T-helper 1 cell (primary cell): ENCODE measurements at regions not wholly inside any gene's neighbourhood (a gene's known extent, or its start where the extent isn't known, plus 50 kb on each side); places are given as distances from the start of the nearest gene placed in this dataset.
"Not testable (repeated sequence)": the region's sequence is repeated elsewhere in the genome, so short reads cannot be mapped to it uniquely, and the experiment has no call there.

Experiments used
- DNase-seq, 5 donors: peaks; one replicate each; pipeline ENCODE4 v3.0.0-alpha.2; 2012 to 2020

DNA sequence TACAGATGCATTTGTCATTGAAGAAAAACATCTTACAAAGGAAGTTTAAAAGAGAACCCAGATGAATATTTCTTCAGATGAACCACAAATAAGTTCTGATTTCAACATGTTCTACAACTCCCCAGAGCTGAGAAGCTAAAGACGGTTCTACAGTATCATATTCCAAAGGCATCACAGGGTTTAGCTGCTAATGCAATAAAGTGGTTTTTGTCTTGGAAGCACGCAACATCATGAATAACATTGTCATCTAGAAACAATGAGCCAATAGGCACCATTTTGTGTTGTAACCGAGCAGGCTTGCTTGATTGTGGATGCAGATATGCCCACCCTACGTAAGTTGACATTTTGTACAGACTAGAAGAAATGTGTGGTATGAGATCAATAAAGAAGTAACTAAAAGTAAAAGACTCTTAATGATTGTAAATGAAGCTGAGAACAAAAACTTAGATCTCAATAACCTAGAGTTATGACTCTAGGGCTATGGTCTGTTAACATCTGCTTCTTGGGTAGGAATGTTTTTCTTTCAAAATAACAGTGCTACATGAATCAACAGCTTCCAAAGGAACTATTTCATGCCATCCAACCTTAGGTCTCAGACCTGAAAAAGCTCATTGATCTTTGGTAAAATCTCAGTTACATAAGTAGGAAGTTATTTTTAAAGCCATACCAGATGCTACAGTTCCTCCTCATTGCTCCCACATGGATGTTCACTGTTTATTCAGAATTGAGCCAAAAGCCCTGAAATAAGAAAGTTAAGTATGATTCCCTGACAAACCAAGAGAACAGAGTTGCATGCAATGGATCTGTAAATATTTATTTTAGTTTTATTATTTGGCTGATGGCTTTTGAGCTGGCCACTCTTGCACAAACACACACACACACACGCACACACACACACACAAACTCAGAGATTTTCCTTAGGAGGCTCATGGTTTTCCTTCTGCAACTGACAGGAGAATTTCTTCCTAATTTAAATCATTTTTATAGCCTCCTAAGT lies 118.7 kb upstream of the SLCO6A1 start:
- no peak for DNase-seq

DNA sequence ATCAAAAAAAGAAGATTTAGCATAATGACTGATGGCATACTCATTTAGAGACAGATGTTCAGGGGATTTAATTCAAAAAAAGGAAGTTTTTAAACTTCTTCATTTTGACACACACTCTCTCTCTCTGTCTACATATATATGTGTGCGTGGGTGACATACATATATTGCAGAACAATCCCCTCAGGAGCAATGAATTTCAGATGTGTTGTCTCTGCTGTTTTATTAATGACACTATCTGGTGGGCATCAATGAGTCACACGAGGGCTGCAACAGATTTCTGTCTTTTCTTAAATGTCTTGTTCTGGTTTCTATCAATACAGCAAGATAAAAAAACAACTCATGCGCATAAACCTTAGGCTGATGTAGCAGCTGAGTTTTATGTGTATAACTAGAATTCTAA lies 123.5 kb upstream of the SLCO6A1 start:
- DNase-seq, result no peak

DNA sequence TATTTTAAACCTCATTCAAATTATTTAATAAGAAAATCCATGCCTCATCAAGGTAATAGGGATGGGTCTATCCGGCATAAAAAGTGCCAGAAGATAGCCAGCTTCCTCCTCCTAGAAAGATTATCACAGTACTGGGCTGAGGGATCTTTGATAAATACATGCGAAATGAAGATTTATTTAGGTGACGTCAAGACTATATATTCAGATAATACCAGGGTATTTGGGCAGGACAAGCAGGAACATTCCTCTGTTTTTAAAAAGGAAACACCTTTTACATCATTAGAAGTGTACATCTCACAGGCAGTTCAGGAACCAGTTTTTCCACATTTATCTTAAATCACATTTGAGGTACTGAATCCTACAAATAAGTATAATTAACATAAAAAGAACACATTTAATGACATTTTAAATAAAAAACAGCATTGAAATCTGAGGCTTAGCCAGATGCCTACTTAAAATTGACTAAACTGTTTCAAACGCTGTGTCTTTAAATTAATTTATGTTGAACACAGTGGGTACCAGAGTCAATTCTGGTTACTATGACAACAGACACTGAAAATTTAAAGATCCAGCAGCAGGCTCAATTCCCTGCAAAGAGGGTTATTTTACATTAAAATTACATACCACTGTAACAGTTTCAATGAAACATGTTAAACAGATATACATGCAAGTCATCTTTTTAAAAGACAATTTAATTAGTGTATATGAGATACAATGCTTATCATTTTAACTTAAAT lies 124.7 kb upstream of the SLCO6A1 start:
- no peak for DNase-seq

DNA sequence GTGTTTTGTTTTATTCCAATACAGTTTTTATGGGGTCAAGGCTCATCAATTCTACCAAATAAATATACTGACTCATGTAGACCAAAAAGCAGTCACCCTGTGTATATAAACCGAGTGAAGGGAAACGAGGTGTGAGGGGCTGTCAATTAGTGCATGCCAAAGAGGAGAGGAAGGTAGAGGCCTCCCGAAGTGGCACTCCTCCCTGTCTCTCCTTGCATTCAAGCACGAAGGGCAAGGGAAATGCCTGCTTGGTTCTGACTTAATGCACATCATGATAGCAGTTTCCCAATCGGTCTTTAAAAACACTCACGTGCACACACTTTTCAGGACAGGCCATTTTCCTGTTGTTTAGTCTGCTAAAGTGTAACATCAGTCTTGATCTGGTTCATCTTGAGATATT lies 125.6 kb upstream of the SLCO6A1 start:
- no peak for DNase-seq

DNA sequence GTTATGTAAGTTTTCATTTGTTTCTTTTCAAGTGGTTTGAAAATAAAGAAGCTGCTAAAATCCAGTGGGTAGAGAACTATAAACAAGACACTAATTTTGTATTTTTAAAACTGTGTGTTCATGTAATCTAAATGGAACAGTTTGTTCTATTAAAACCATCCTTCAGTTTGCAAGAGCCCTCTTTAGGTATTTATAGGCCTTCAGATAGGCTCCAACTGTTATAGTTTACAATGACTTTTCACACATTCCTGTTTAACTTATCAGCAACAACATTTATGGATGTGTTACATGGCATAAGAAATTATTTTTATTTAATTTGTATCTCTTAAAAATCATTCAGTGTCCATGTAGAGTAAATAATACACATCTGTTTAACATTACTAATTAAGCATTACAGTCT lies 126.7 kb upstream of the SLCO6A1 start:
- DNase-seq, result no peak

DNA sequence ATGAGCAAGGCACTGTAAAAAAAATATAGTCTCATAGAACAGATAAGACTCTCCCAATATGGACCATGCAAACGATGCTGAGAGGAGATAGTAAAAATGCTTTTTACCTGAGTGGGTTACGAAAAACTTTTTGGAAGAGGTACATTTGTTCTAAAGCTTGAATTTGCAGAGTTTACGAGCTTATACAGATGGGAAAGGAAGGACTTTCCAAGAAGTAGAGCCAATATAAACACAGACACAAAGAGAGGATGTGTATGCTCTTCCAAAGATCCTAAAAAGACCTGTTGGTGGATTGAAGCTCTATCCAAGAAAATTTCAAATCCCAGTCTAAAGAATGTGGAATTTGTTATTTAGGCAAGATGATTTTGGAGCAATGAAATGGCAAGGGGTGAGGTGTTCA lies 127.1 kb upstream of the SLCO6A1 start:
- no peak for DNase-seq

DNA sequence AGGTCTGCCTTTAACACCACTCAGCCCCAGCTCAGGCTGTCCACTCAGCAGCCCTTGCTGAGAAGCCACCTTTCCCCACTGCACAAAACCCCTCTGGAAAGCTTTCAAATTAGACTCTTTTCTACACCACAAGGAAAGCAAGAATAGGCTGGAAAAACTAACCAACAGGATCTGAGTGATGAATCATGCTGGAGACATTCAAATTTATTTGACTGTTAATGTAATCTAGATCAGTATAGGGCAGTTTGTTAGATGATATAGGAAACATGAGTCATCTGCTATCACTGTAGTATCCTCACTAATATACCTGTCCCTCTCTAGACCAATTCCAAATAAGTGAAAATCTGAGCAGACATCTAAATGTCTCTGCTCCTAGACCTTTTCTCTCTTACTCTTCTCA lies 127.8 kb upstream of the PAM start:
- no peak for DNase-seq

DNA sequence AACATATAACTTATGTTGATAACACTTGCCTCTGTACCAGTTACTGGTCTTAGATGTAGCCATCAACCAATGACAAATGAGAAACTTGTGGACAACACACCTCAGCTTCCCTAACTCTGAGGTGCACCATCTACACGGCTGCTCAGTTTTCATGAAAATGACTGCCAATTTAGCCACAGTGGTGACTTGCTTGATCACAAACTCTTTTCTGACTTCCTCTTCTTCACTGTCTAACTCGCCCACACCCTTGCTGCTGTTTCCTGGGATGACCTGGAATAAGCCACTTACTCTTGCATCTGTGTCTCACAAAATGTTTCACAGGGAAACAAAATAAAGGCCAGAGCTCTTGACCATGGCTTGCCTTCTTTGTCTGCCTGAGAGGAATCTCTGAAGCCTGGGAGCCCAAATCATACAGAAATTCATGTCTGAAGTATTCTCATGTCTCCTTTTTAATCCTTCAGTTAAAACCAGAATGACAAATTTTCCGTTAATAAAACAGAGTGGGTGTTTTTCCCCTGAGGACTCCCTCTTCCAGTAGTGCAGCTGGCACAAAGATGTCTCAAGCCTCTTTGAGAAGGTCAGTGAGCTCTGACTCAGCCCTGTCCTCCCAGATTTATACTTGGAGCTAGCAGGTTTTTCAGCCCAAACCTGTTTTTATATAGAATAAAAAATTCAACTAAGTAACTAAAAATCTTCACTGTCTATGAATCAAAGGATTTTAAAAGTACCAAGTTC lies 126.5 kb upstream of the PAM start:
- no peak for DNase-seq

DNA sequence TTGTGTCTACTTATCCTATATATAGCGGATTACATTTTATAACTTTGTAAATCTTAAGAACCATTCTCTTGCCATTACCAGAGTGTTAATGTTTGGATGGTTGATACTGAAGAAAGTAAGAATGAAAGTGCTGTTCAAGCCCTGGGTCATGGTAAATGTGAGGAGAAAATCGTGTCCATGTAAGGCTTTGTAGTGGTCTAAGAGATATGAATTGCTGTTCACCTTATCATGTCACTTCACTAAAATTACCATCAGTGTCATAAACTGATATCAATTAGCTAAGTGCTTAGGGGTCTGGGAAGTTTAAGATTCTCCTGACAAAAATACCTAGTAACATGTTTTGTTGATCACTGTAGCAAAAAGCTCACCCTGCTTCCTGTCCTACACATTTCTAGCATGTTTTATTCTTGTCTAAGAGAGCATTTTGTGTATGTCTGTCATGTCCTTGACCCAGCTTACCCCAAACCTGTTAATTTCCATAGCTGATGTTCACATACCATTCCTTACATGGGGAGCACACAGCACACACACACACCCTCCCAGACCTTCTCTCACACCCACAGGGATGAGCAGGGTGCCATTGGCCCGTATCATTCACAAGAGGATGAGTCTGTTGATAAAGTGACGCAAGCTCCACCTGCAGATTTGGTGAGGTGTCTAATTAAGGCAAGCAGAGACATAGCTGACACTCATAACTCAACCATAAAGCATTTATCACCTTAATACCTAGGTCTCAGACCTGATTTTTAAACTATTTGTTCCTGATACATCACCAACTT lies 125.1 kb upstream of the PAM start:
- no peak for DNase-seq

DNA sequence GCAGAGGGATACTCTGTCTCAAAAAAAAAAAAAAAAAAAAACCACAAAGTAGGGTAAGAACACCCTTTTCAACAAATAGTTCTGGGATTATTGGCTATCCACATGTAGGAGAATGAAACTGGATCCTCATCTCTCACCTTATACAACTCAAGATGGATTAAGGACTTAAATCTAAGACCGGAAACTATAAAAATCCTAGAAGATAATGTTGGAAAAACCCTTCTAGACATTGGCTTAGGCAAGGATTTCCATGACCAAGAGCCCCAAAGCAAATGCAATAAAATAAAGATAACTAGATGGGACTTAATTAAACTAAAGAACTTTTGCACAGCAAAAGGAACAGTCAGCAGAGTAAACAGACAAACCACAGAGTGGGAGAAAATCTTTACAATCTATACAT lies 119.7 kb upstream of the PAM start:
- DNase-seq, result not testable (repeated sequence)

DNA sequence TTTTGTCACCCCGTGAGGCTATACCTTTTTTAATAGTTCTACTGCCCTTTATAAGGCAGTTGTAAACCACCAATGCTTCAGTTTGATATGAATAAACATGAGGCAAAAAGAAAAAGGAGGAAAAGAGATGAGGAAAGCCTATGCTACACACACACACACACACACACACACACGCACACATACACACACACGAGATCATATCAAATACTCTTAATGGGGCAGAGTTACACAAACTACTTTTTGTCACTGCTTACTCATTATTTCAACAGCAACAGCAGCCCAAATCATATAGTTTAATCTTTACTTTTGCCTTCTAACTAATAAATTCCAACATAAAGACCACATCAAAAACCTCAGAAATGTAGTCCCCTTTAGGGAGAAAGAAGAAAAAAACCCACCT lies 116.8 kb upstream of the PAM start:
- no peak for DNase-seq

DNA sequence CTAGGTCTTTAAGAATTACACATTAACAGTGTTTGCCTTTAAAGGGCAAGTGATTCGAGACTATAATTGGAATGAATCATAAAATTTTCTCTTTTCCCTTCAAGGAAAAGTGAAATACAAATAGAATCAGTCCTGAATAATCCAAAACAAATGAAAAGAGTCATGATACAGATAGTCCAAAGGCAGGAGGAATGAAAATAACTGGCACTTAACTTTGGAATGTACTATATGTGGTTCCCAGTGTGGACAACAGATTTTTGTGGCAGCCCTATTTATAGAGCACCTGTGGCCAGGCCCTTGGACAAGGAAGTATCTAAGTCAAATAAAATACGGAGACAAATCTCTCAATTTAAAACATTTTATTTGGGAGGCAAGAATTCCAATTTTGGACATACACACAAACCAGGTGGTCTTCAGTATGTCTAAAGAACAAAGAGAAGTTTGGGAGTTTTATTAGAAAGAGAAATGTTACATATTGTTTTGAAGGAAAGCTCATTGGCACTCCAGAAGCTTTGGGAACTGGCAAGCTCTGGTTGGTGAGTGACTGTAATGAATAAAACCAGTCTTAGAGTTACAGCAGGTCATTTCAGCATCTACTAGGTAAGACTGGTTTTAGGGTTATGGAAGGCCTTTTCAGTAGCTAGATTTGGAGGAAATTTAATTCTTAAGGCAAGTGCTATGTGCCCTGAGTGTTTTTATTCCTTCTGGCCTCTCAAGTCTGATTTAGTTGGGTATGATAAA lies 116.0 kb upstream of the PAM start:
- no peak for DNase-seq

DNA sequence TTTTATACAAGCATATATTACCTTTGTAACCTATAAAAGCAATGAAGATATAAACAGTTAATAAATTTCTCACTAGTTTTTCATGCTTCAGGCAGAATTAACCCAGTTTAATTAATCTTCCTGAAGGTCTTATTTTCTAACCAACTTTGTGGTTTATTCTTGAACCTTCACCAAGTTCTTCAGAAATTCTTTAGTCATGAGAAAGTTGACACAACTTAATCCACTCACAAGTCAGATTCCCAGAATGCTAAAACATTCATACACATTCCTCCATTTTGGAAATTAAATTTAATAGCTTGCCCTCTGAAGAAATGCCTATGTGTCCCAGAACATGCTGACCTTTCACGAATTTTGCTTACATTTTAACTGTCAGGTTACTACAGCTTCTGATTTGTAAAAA lies 105.4 kb upstream of the PAM start:
- DNase-seq, result no peak

DNA sequence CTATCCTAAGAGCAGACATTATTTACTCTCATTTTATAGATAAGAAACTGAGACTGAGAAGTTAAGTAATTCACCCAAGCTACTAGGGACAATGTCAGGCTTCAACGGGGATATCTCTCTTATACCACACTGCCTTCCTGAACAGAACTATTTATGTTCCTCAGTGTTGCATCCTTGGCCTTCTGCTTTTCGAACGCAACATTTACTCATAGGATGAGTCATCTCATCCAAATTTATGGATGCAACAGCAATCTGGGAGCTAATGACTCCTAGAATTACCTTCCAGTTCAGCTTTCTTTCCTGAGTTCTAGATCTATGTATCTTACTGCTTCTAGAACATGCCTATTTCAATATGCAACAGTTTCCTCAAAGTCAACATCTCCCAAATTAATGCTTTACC lies 103.6 kb upstream of the PAM start:
- no peak for DNase-seq

DNA sequence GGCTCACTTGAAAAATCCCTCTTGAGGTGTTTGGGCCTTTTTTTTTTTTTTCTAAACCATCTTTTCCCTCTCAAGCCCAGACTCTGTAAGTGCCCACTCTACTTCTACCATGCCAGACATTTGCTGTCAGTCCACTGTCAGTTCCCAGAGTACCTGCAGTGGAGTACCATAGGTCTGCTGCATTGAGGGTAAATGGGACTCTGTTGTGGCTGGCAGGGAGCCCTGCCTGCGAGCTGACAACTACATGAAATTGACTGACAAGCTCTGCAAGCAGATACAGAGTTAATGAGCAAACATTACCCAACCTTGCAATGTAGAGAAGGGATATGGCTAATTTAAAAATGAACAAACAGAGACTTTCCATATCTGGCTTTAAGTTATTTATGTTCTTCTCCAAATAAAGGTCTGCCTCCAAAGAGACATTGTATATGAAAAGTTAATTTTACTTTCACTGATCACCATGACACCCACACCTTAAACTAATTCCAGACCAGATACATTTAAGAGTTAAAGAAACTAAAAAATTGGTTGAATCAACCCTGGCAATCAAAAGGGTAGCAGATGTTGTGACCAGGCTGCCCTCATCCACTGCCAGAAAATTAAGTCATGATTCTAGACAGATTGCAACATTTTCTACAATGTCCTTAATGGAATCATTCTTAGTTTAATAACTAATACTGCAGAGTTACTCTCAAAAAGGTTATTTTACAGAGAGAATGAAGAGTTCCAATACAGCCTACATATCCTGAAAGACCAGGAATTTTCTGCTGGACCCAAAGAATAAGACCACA lies 100.4 kb upstream of the PAM start:
- DNase-seq, result no peak

DNA sequence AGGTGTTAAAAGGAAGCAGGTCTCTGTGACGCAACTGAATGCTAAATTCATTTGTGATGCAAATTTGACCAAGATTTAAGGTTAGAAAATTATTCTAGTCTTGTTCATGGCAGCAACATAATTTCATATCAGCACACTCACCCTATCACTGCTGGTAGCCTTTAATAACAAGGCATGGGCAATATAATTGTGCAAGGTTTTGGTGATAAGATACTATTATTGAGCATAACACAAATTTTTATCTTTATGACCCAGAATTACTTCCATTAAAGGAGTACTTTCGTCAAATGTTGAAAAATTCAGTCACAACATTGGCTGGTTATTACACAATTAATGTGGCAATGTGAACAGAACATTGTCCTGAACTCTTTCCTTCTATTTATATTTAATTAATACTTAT lies 96.0 kb upstream of the PAM start:
- no peak for DNase-seq

DNA sequence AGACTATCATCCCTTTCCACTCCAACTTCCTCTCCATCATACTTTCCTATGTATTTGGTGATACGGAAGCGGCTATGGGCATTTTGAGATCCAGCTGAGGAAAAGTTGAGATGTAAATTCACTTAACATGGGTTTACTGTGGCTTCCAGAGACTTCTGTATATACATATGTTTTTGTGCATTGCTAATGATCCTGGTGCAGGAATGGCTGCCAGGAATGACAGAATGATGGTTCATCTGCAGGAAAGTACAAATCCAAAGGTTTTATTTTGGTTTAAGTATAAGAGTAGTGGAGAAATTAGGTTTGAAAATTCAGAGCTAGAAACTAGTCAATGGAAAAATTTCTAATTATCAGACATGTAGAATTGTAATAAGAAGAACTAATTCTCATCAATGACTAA lies 95.0 kb upstream of the PAM start:
- DNase-seq, result no peak

DNA sequence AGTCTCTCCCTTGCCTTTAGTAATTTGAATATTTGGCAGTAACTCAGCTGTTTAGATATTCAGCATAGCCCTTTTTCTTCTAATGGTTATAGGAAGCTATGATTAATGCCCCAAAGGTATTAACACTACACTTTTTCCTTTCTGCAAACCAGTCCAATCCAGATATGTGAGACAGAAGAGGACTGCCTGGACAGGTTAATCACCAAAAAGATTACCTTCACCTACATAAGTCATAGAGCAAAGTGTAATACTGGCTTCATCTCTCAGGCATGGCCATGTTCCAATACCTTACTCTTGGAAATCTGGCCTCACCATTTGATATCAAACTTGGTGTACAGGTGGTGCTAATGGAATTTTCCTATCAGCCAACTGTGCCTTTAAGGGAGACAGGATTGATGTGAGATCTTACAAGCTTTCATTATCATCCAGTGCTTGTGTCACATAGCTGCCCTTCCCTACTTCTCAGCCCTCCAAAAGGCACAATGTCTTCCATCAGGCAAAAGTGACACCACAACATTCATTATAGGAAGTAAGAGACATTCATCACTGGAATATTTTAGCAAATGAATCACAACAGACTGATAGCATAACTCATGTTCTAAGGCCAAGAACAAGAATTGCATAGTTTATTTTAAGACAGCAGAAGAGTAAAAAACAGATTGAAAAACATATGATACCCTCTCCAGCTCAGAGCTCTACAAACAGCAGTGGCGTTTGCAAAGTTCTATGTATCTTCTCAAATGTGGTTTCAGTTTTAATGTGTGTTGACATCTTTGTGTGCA lies 91.2 kb upstream of the PAM start:
- DNase-seq, result no peak

DNA sequence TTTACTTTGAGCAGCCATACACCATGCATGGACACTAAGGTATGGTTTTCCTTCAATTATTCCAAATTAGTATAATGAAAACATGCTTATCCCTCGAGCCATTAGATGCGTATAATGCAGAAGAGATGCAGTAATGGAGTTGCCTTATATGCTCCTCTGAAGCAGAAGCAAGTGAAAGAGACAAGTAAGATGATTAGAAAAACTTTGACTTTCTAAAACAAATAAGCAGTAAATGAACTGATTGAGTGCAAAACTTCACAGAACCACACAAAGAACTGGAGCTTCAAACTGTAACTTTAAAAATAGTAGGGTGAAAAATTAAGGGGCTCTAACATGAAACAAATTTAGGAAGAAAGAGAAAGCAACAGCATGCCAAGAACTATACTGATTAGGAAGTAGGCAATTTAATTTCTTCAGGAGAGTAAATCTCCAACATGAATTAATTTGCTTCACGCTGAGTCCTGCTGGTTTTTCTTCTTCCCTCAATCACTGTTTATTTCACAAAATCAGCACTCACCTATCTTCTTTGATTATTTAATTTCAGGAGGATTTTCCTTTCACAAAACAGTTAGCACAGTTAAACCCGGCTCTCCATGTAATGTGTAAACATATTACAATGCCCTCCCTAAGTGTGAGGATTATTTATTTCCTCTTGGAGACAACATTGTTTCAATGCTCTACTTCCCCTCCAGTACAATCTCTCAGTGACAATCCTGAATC lies 90.3 kb upstream of the PAM start:
- DNase-seq, result no peak
